Renal pelvis (tissue), 1 donor: ENCODE measurements at regions not wholly inside any gene's neighbourhood (a gene's known extent, or its start where the extent isn't known, plus 50 kb on each side); places are given as distances from the start of the nearest gene placed in this dataset.

Experiments used
- DNase-seq: peaks from one replicate; pipeline ENCODE4 v3.0.0-alpha.2; 2013

DNA sequence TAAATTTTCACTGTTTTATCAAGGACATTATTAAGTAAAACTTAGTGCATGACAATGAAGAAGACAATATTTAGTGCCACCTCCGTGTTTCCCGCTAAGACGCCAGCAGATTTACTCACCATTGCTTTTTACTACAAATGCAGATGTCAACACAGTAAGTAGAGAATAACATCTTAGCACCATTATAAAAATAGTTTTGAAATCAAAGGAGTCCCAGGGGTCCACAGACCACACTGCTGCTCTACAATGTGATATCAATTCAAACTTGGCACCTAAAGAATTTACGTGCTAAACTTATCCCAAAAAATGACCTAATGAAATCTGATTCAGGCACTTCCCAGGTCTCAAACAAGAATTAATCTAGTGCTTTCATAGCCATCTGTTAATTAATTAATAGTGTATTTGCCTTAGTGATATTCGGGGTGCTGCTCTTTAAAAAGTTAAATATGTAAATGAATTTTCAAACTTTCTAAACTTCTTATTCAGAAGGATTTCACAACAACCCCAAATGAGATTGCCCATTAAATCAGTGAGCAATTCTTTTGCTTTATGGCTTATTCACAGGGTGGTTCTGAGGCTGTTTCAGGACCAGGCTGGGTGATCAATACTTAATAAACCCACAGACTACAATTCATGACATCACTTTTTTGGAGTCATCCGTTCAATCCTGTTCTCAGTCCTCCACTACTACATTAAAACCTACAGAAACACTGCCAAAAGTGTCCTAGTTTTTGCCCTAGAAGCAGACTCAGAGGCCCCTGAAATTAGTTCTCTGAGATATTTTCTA, 161.3 kb upstream of the LMNTD1 start:
- no peak for DNase-seq

DNA sequence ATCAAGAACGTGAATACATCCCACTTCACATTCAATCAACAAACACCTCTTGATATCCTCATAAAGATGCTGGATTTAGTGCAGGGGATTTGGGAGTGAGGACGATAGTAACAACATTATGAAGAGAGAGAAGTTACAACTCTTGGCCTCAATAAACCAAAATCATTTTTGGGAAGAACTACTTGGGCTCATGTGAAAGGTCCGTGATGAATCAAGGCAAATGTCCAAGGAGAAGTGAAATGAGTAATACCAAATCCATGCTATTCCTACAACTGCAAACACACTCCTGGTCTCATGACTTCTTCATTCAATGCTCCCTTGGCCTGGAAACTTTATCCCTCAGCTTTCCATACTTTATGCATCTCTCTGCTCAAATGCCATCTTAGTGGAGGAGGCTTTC, 162.0 kb upstream of the LMNTD1 start:
- DNase-seq, result no peak

DNA sequence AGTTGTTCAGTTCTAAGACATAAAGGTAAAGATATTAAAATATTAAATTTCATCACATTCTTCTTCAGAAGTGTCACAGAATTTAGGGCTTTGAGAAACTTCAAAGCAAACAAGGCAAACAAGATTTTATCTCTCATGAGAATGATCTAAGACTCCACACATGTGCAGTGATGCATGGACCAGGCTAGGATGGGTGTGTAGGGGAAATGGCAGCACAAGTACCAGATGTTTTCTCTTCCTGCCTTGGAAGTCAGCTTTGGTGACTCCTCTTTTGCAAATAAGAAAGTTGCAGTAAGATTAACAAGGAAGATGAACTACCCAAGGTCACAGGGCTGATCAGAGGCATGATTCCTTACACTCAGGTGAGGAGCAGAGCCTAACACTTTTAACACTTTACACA, 163.8 kb upstream of the LMNTD1 start:
- no peak for DNase-seq

DNA sequence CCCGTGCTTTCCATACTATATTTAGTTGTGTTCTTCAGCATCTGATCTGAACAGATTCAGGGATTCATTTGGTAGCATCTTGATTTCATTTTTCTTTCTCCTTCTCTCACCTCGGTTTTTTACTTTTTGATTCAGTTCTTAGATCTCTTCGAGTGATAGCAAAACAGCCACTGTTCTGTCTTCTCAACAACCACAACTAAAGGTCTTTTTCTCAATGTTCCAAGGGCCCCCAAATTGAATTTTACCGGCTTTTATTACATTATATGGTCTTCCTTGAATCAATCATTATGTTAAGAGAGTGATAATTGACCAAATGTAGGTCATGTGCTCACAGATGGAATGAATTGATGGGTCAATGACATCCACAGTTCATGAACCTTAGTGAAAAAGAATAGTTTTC, 164.5 kb upstream of the LMNTD1 start:
- no peak for DNase-seq

DNA sequence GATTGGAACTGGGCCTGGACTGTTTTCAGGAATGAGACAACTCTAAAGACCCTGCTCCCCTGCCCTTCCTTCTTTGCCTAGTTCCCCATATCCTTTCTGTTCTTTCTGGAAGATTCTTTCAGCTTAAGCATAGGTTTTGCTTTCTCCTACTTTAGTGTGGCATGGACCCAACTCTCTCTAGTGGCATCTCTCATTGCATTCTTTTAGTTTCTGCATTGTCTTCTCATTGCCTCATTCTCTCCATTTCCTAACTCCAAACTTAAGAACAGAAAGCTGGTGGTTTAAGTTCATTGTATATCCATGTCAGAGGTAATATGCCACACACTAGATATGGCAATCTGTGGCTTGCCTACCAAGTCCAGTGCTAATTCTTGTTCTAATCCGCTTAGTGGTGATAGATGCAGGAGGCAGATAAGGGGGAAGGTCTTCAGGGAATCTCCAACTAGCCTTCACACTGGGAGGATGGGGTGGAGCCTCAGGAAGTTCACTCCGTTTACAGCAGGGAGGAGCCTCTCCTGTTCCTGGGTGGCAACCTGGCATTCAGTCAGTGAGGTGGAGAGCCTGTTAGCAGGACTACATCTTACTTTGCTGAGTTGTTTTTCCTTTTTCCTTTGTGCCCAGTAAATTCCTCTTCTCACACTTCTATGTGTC, 165.1 kb upstream of the LMNTD1 start:
- DNase-seq, result no peak

DNA sequence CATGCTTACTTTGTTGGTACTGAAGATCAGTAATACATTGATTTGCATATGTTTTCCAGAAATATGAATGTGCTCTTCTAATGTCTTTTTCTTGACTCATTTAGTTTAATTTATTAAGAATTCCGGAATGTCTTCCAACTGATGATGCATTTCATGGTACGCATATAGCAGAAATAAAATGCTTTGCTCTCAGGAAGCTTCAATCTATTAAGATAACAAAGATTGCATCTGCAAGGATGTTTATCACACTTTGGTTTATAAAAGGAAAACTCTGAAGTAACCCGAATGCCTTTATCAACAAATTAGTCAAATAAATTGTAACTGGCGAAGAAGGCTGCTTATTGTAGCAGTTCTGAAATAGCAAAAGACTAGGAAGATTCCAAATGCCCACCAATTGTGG, 166.4 kb upstream of the LMNTD1 start:
- DNase-seq, result no peak

DNA sequence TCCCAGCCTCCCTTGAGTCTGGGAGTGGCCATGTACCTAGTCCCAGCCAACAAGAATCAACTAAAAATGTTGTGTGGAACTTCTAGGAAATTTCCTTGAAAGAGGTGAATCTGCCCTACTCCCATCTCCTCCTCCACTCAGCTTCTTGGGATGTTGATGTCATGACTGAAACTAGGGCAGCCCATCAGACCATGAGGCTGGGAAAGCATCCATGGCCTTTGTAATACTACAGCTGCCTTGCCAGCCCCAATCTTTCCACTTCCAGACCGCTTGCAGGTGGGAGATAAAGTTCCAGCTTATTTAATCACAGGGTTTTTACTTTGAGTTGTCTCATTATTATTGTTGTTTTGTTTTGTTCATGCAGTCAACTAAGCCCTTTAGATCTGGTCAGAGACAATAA, 170.3 kb upstream of the LMNTD1 start:
- no peak for DNase-seq

DNA sequence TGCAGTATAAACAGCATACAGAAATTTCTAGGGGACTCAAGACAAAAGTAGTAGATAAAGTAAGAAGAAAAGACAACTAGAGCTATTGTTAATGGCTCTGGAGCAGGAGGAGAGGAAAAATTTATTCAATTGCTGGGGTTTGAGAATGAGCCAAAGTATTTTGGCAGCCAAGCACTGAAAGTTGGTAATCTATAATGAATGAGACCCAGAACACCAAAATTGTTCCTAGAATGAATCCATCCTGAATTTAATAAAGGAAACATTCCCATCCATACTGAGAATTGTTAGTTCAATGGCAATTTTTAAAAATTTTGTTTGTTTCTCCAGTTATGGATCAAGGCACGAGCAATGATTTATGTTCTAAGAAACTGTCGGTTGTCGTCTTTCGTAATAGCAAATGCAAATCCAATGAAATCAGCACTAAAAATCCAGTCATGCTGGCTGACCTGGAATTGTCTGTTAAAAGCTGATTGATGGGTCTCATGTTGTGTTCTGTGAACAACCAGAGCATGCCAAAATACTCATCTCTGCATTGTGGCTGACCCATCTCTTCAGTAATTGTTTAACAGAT, 170.9 kb upstream of the LMNTD1 start:
- no peak for DNase-seq

DNA sequence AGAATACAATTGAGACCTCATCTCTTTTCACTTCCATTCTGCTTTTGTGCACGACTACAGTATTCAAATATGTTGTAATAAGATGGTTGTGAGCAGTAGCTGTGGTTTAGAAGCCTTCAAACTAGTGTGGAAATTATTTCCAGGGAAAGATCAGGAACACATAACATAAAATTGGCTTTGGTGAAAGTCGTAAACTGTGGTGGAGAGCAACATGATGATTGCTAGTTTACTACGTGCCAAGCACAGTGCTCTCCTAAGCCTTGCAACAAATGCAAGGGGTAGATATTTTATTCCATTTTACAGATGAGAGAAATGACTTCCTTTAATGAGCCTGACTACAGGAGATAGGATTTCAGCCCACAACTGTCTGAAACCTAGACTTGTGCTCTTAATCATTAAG, 172.4 kb upstream of the LMNTD1 start:
- DNase-seq, result no peak

DNA sequence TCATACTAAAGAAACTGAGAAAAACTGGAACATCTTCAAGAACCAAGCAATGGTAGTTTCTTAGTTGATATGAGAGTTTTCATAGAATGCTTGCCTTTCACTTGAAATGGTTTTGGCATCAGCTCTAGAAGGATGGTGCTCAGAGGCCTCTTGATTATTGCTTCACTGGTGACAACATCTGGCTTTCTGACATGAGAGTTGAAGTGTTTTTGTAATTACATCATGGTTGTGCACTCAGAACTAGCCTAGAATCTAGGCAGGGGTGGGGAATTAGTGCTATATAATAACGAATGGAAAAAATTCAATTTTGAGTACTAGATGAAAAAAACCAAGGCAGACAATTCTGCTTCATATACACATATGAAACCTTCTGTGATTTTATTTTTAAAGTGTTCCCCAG, 172.8 kb upstream of the LMNTD1 start:
- no peak for DNase-seq

DNA sequence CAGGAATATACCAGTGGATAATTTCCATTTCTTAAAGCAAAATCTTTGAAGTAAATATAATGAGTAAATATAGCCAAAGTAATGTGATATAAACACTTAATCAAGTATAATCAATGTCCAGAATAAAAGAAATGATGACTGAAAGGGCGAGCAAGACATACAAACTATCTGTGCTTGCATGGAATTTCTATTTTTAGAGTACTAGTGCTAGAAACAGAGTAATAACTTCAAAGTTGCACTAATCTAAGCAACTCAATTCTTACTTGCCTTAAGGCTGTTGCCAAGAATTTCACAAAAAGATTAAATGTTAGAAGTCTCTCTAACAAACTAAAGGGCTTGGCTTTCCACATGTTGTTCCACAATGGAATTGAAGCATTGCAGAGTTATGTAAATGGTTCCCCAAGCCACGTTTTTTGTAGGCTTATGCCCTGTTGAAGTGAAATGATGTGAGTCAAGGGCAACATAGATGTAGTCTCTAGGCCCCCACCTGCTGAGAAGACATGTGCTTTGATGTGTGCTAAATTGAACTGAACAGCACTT, 175.0 kb upstream of the LMNTD1 start:
- DNase-seq, result no peak

DNA sequence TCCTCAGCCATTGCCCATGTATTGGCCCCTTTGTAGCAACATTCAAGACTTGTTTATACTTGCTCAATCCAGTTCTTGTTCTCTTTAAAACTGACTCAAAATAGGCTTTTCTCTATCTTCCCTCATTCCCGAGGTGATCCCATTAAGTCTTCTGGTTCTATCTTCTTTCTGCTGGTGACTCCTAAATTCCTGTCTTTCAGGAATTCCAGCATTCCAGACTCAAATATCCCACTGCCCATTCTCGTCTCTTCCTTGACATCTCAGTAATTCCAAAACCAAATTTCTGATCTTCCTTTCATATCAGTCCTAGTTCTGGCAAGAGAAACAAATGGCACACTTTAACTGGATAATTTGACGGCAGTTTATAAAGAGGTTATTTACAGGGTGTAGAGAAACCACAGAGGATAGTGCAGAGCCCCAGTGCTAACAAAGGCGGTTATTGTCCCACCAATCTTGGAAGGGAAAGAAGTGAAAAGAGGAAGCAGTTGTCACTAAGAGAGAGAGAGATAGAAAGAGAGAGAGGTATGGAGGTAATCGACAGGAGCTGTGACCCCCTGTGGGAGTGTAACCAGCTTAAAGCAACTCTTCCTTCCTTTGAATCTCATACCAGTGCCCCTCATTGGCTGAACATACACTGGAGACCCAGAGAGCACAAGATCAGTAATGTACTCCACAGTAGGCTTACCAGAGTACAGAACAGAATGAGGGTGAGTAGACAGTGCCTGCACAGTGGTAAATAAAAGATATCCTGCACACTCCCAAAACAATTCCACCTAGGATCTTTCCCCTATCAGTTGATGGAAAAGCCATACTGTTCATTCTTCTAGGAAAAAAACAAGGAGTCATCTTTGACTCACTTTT, 177.6 kb upstream of the LMNTD1 start:
- DNase-seq, result no peak

DNA sequence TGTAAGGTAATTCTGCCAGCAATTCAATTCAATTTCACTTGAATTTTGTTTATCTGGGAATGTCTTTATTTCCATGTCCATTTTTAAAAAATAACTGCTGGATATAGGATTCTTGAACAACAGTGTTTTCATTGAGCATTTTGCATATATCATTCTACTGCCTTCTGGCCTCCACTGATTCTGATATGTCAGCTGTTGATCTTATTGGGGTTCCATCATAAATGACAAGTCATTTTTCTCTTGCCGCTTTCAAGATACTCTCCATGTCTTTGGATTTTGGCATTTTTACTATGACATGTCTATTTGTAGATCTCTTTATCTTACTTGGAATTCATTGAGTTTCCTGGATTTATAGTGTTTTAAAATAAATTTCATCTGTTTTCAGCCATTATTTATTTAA, 180.5 kb upstream of the LMNTD1 start:
- DNase-seq, result no peak

DNA sequence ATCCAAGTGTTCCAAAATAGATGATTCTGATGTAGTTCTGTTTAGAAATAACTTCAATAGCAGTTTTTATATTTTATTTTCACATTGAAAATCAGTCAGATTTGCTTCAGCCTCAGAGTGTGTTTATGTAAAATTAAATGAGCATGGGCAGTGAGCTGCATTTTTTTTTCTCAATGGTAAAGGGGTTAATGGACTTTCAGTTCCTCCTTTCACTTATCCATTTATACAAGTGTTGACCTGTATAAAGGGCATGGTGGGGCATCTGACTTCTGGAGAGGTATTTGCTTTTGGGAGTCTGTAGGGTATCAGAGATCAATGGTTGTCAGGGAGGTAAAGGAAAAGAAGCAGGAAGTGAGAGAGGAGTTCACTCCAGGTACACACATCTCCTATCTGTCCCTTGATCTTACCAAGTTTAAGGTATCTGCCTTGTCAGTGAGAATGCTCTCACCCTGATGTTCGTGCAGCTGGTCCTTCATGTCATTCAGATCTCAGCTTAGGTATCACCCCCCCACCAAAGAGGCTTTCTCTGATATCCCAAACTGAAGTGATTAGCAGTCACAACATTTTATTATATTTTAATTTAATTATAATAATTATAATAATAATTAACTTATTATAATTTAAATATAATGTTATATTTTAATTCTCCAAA, 181.6 kb upstream of the LMNTD1 start:
- no peak for DNase-seq

DNA sequence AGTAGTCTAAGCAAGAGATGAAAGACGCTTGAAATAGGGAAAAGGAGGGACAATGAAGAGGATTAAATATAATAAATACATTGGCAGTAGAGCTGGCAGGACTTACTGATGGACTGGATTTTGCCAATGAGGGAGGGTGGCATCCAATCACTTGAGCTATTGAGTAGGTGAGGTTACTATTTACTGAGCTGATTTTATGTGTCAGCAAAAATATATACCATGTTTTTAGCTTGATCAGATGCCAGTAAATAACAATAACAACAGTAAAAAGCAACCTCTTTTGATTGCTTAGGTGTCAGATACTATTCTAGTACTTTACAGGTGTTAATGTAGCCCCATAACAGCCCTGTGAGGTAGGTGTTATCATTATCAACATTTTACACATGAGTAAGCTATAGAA, 187.5 kb upstream of the LMNTD1 start:
- DNase-seq, result no peak

DNA sequence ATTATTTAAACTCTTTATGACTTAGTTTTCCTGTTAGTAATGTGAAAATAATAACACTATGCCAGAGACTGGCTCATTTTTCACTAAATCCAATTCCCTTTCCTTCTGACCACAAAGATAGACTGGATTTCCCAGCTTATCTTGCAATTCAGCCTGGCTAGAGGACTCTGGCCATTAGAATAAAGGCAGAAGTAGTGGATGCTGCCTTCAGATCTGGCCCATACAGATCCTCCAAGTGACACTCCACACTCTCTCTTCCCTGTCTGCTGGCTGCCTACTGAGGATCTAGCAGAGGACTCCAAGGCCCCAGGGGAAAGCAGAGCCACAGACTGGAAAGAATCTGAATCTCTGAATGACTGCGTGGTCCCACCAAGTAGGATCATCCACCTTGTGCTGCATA, 188.8 kb upstream of the LMNTD1 start:
- no peak for DNase-seq

DNA sequence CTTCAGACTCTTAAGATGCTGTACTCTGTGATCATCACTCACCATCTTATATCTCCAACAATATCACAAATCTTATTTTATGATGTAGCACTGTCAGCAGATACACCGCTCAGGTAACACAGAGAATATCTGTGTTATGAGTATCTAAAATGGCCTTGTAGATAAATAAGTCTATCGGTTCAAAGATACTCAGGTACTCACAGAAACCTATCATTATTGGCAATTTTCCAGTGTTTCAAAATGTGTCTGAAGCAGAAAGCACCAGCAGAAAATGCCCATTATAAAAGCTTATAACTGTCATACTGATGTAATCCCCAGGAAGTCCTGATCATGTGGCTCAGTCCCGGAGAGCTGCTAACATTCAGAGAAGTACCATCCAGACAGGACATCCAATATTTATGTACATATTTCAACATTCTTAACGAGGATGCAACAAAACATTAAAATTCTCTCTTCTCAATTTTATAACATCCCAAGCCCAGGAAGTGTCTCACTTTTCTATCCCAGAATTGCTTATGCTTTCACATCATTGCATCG, 190.7 kb upstream of the LMNTD1 start:
- no peak for DNase-seq

DNA sequence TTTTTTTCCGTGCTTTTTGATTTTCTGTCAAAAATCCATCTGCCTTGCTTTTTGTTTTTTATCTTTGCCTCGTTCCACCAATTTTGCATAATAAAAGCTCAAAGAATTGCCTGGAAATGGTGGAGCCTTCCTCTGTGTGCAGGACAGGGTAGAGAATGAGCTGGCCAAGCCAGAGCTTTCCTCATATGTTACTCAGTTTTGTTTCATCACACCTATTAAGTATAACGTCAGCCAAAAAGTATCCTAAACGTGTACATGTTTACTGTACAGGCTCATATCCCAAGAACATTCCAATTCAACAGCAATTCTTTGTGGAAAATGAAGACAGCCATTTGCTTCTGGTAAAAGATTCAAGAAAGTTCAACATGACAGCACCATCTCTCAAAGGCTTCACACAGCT, 191.2 kb upstream of the LMNTD1 start:
- DNase-seq, result no peak

DNA sequence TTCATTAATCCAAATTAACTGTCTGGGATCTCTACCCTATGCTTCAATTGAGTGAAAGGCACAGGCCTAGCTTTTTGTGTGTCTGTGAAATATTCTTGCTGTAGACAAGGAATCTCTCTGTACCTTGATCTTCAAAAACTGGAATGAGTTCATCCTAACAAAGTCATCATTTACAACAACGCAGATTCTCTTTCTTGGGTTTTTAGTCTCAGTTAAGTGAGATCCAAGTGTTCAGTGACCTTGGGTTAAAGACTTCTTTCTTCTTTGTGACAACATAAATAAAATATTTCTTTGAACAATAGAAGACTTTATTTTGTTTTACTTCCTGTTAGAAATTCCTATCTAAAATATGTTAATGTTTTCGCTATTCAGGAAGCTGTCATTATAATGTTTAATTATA, 192.2 kb upstream of the LMNTD1 start:
- DNase-seq, result no peak

DNA sequence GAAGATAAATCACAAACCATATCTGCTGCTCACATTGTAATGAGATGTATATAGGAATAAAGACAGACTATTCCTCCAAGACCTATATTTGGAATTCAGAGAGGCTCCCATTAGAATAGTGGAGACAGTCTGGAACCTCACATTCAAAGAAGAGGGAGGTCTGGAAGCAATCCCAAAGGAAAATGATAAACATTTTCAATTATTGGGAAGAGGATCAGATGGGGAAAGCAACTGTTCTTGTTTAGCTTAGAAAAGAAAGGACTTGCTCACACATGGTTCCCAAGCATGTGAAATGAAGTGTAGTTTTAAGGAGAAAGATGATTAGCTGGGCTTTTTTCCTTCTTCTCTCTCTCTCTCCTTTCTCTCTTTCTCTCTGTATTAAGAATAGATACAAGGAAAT, 193.0 kb upstream of the LMNTD1 start:
- no peak for DNase-seq

DNA sequence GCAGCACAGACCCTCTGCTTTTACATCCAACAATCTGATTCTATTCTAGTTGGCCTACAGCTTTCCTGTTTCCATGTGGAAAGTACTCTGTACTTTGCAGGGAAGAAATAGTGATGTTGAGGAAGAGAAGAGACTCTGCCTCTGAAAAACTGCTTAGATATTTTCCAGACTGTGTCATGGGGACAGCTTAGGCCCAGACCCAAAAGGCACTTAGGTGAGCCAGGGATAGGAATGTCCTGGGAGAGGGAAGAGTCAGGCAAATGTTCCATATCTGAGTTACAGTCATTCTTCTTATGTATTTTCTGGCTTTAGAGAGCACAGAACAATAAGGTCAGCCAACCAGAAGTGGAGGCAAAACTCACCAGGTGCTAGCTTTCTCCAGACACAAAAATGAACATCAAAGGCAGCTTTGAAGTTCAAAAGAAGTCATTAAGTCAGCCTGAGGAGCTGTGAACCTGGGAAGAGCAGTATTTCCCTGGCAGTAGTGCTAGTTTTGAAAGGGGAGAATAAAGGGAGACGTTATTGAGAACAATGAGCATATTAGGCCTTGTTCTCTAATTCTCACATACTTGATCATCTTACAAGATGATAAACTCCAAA, 199.7 kb upstream of the LMNTD1 start:
- DNase-seq, result no peak
